Activated CD8-positive, alpha-beta T cell treated with anti-CD3 and anti-CD28 coated beads for 36 hours (primary cell): ENCODE measurements at regions not wholly inside any gene's neighbourhood (a gene's known extent, or its start where the extent isn't known, plus 50 kb on each side); places are given as distances from the start of the nearest gene placed in this dataset.
"Not testable (repeated sequence)": the region's sequence is repeated elsewhere in the genome, so short reads cannot be mapped to it uniquely, and the experiment has no call there.

ENCODE experiments used
- ATAC-seq: fragments of 200-7000 bp; cut with Tn5 transposase; one replicate; pipeline ENCODE4 v1.10.0; 2021; ENCODE audit warnings: mild to moderate bottlenecking, moderate library complexity
- CTCF ChIA-PET: fragments of 350-600 bp; sonication (Branson Sonifier 250); formaldehyde crosslinking; loops from one replicate; lab custom pipeline; 2021; ENCODE audit warnings: antibody characterized with exemption; lab: Charles Lee
- POLR2A ChIA-PET: fragments of 350-600 bp; sonication (Branson Sonifier 250); formaldehyde crosslinking; loops from one replicate; lab custom pipeline; 2021; ENCODE audit warnings: antibody characterized with exemption; lab: Charles Lee
- DNase-seq: peaks from one replicate; pipeline ENCODE4 v3.0.0-alpha.2; 2020
- H3K27ac Mint-ChIP-seq: one replicate; pipeline ENCODE4 v1.8.0; 2021; ENCODE audit warnings: mild to moderate bottlenecking, mixed read lengths
- H3K27me3 Mint-ChIP-seq: one replicate; pipeline ENCODE4 v1.8.0; 2021; ENCODE audit warnings: mixed read lengths
- H3K36me3 Mint-ChIP-seq: one replicate; pipeline ENCODE4 v1.8.0; 2021; ENCODE audit warnings: low read depth, mixed read lengths
- H3K4me1 Mint-ChIP-seq: one replicate; pipeline ENCODE4 v1.8.0; 2021; ENCODE audit warnings: low read depth, mixed read lengths
- H3K4me3 Mint-ChIP-seq: one replicate; pipeline ENCODE4 v1.8.0; 2021; ENCODE audit warnings: mild to moderate bottlenecking, moderate library complexity, mixed read lengths
- H3K9me3 Mint-ChIP-seq: one replicate; pipeline ENCODE4 v1.8.0; 2021; ENCODE audit warnings: mixed read lengths
- intact Hi-C: fragments of 100-400 bp; cut with micrococcal nuclease; formaldehyde crosslinking; loops from one replicate; pipeline ENCODE4 v1.10.0; 2022
- TF ChIP-seq, protein P1 (sequence below): fragments of 200-600 bp; IDR thresholded peaks from one replicate; pipeline ENCODE4 v1.8.0; 2022; ENCODE audit warnings: antibody characterized with exemption, mild to moderate bottlenecking

DNA sequence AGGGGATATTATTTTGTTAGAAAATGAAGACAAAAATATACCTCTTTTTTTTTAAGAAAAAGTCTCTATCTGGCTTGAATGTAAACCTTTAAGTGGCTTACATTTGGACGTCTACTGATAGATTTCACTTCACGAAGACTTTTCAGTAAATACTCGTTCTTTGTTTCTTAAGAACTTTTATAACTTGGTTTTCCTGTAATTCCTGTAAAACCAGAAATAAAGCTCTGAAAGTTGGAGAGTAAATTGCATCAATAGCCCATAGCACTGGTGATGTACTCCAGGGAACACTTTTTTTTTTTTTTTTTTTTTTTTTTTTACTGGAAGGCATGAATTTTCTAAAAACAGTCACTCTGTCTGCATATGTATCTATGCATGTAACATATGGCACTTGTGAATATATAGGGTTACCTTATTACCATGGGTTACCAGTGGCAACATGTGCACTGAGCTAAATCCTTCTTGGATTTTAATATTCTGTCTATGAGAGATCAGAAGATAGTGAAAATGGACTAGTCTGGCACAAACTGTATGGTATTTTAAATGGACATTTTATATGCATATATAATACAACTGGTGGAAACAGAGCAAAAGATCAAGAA is 309.2 kb upstream of the TCF4 start:
- no peak overlapping the region for H3K4me3 Mint-ChIP-seq
- ChIA-PET POLR2A (no interaction called here), CTCF (no interaction called here)
- H3K36me3 Mint-ChIP-seq = no peaks in the 10 kb centered on the region
- H3K27me3 Mint-ChIP-seq = no peaks in the 10 kb centered on the region
- H3K4me1 Mint-ChIP-seq = no peaks in the 10 kb centered on the region
- DNase-seq (no peak), ATAC-seq (no peak)
- H3K9me3 Mint-ChIP-seq = no peaks in the 10 kb centered on the region
- TF ChIP-seq, protein P1, sequence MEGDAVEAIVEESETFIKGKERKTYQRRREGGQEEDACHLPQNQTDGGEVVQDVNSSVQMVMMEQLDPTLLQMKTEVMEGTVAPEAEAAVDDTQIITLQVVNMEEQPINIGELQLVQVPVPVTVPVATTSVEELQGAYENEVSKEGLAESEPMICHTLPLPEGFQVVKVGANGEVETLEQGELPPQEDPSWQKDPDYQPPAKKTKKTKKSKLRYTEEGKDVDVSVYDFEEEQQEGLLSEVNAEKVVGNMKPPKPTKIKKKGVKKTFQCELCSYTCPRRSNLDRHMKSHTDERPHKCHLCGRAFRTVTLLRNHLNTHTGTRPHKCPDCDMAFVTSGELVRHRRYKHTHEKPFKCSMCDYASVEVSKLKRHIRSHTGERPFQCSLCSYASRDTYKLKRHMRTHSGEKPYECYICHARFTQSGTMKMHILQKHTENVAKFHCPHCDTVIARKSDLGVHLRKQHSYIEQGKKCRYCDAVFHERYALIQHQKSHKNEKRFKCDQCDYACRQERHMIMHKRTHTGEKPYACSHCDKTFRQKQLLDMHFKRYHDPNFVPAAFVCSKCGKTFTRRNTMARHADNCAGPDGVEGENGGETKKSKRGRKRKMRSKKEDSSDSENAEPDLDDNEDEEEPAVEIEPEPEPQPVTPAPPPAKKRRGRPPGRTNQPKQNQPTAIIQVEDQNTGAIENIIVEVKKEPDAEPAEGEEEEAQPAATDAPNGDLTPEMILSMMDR = no peak
- intact Hi-C loops = no loop called here
- H3K27ac Mint-ChIP-seq = no peak overlapping the region

DNA sequence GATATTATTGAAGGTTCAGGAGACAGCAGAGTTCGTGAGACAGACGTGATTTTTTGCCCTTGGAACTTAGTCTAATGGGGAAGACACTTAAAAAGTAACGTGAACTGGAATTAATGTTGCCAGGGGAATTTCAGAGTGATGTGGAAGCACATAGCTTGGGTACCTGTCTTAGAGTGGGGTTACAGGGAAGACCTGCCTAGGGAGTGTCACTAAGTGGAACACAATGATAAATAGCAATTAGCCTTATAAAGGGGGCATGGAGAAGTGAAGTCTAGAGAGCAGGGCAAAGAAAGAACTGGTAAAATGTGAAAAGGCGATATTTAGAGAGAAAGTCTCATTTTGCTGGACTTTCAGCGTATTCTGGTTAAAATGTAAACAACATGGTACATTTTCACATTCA is 306.0 kb upstream of the TCF4 start:
- Mint-ChIP-seq H3K9me3 (no peaks in the 10 kb centered on the region), H3K4me3 (no peak overlapping the region), H3K27me3 (no peaks in the 10 kb centered on the region), H3K4me1 (no peaks in the 10 kb centered on the region), H3K36me3 (no peaks in the 10 kb centered on the region), H3K27ac (no peak overlapping the region)
- intact Hi-C loops = no loop called here
- ChIA-PET POLR2A (no interaction called here), CTCF (no interaction called here)
- DNase-seq (no peak), ATAC-seq (no peak)
- TF ChIP-seq, protein P1 = no peak

DNA sequence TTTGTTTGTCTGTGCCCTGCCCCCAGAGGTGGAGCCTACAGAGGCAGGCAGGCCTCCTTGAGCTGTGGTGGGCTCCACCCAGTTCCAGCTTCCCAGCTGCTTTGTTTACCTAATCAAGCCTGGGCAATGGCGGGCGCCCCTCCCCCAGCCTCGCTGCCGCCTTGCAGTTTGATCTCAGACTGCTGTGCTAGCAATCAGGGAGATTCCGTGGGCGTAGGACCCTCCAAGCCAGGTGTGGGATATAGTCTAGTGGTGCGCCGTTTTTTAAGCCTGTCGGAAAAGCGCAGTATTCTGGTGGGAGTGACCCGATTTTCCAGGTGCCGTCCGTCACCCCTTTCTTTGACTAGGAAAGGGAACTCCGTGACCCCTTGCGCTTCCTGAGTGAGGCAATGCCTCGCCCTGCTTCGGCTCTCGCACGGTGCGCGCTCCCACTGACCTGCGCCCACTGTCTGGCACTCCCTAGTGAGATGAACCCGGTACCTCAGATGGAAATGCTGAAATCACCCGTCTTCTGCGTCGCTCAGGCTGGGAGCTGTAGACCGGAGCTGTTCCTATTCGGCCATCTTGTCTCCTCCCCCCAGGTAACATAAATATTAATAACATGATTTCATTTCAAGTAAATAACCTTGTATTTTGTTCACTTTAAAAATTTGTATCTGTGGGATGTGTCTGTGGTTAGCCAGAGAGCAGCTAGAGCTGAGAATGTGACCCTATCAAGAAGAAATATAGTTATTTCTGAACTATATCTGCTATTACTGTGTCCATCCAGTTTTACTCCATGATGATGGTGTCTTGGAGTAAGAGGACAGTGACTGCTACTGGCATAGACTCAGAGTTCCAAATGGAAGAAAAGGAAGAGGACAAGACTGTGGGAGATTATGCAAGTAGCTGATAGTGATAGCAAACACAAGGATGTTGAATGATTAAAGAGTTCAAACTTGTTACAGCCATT is 305.1 kb upstream of the TCF4 start:
- CTCF ChIA-PET, ATAC-seq, H3K36me3 Mint-ChIP-seq, H3K27me3 Mint-ChIP-seq, DNase-seq, POLR2A ChIA-PET, H3K4me3 Mint-ChIP-seq, H3K4me1 Mint-ChIP-seq, H3K9me3 Mint-ChIP-seq, intact Hi-C loops, H3K27ac Mint-ChIP-seq: not testable (repeated sequence)

DNA sequence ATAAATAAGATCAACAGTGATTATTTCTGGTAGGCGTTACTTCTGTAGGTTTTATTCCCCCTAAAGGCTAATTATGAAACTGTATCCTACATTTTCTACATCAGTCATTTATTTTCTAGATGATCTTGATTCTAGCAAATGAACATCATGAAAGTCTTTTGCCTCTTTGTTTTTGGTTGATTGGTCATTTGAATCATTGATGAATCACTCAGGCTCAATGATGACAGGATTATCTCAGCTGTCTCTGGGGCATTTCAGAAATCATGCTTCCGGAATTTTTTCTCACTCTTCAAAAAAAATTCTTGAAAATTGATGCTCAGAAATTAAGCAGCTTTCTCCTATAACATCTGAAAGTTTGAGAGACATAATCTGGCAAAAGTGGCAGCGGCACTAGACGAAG is 298.9 kb upstream of the TCF4 start:
- no peak overlapping the region for H3K27ac Mint-ChIP-seq
- TF ChIP-seq, protein P1 = no peak
- H3K4me1 Mint-ChIP-seq = no peaks in the 10 kb centered on the region
- no peaks in the 10 kb centered on the region for H3K27me3 Mint-ChIP-seq
- no peak for DNase-seq
- H3K36me3 Mint-ChIP-seq = no peaks in the 10 kb centered on the region
- ChIA-PET POLR2A (no interaction called here), CTCF (no interaction called here)
- no peak overlapping the region for H3K4me3 Mint-ChIP-seq
- H3K9me3 Mint-ChIP-seq = no peaks in the 10 kb centered on the region
- ATAC-seq = no peak
- intact Hi-C loops = no loop called here

DNA sequence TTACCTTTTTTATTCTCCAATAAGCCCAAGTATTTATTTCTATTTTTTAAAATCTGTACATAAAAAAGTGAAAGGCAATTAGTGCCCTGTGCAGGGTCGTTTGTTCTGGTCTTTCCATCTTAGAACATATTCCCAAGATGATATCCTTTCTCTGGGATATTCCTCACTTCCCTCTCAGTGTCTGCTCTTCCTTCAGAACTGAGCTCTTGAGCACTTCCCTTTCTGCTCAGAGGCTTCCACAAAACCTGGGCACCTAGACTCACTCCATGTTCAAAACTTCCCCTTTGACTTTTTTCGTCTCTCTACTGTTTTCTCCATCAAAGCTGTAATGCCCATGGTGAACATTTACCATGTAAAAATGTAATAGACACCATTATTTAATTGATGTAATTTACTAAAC is 296.5 kb upstream of the TCF4 start:
- Mint-ChIP-seq H3K4me3 (no peak overlapping the region), H3K9me3 (no peaks in the 10 kb centered on the region), H3K36me3 (no peaks in the 10 kb centered on the region), H3K4me1 (no peaks in the 10 kb centered on the region), H3K27ac (no peak overlapping the region), H3K27me3 (no peaks in the 10 kb centered on the region)
- CTCF ChIA-PET = no interaction called here
- POLR2A ChIA-PET = no interaction called here
- intact Hi-C loops = no loop called here
- DNase-seq (no peak), ATAC-seq (no peak)
- TF ChIP-seq, protein P1 = no peak
